BLaER1 (cell line): ENCODE measurements at regions not wholly inside any gene's neighbourhood (a gene's known extent, or its start where the extent isn't known, plus 50 kb on each side); places are given as distances from the start of the nearest gene placed in this dataset.

ENCODE experiments used
- H3K27ac ChIP-seq: shearing (Covaris generic); formaldehyde crosslinking; 2 replicates; pipeline ENCODE4 v1.8.1; 2022
- H3K27me3 ChIP-seq: shearing (Covaris generic); formaldehyde crosslinking; 2 replicates; pipeline ENCODE4 v1.8.1; 2022
- H3K36me3 ChIP-seq: shearing (Covaris generic); formaldehyde crosslinking; 2 replicates; pipeline ENCODE4 v1.8.1; 2022
- H3K4me1 ChIP-seq: shearing (Covaris generic); formaldehyde crosslinking; 2 replicates; pipeline ENCODE4 v1.8.1; 2022
- H3K4me2 ChIP-seq: shearing (Covaris generic); formaldehyde crosslinking; 2 replicates; pipeline ENCODE4 v1.8.1; 2022
- H3K4me3 ChIP-seq: shearing (Covaris generic); formaldehyde crosslinking; 2 replicates; pipeline ENCODE4 v1.8.1; 2022
- H3K9ac ChIP-seq: shearing (Covaris generic); formaldehyde crosslinking; 2 replicates; pipeline ENCODE4 v1.8.1; 2022
- H3K9me3 ChIP-seq: shearing (Covaris generic); formaldehyde crosslinking; 2 replicates; pipeline ENCODE4 v1.8.1; 2022
- H4K20me1 ChIP-seq: shearing (Covaris generic); formaldehyde crosslinking; 2 replicates; pipeline ENCODE4 v1.8.1; 2022
- Cebpa-rat ChIP-seq: shearing (Covaris generic); IDR thresholded peaks from 2 replicates; pipeline ENCODE4 v1.8.1; 2022

GRCh38 chr18:77600674-77601073 lies 351.0 kb downstream of the GALR1 start:
- H4K20me1 ChIP-seq = no peaks in the 10 kb centered on the region
- no peak overlapping the region for H3K27ac ChIP-seq
- H3K9ac ChIP-seq = no peak overlapping the region
- no peaks in the 10 kb centered on the region for H3K36me3 ChIP-seq
- no peak overlapping the region for H3K4me3 ChIP-seq
- no peak for TF ChIP-seq Cebpa-rat
- H3K4me2 ChIP-seq = no peak overlapping the region
- H3K4me1 ChIP-seq = no peaks in the 10 kb centered on the region
- H3K27me3 ChIP-seq = no peaks in the 10 kb centered on the region
- H3K9me3 ChIP-seq = peaks cover 4% of the 10 kb centered on the region; the same call in 1 of the 2 replicates

GRCh38 chr18:77601567-77601966 lies 351.9 kb downstream of the GALR1 start:
- no peaks in the 10 kb centered on the region for H3K36me3 ChIP-seq
- no peak overlapping the region for H3K4me2 ChIP-seq
- no peaks in the 10 kb centered on the region for H3K27me3 ChIP-seq
- H3K9ac ChIP-seq = no peak overlapping the region
- H3K4me3 ChIP-seq = no peak overlapping the region
- H3K9me3 ChIP-seq = peaks cover 4% of the 10 kb centered on the region; the same call in 1 of the 2 replicates
- no peaks in the 10 kb centered on the region for H4K20me1 ChIP-seq
- no peaks in the 10 kb centered on the region for H3K4me1 ChIP-seq
- H3K27ac ChIP-seq = no peak overlapping the region
- no peak for TF ChIP-seq Cebpa-rat

GRCh38 chr18:77607087-77607486 lies 357.4 kb downstream of the GALR1 start:
- Histone ChIP-seq H3K27me3 (no peaks in the 10 kb centered on the region), H3K4me2 (no peak overlapping the region)

GRCh38 chr18:77608807-77609206 lies 359.2 kb downstream of the GALR1 start:
- no peak overlapping the region for H3K4me2 ChIP-seq
- H3K4me3 ChIP-seq = no peak overlapping the region
- TF ChIP-seq Cebpa-rat = no peak
- H3K9me3 ChIP-seq = peaks cover 8% of the 10 kb centered on the region; the same call in 1 of the 2 replicates
- no peaks in the 10 kb centered on the region for H3K36me3 ChIP-seq
- H3K4me1 ChIP-seq = peaks cover 7% of the 10 kb centered on the region
- H4K20me1 ChIP-seq = no peaks in the 10 kb centered on the region
- H3K27ac ChIP-seq = no peak overlapping the region
- no peaks in the 10 kb centered on the region for H3K27me3 ChIP-seq
- H3K9ac ChIP-seq = no peak overlapping the region

More at GRCh38 chr18:77607087-77607486, 357.4 kb downstream of the GALR1 start:
- Histone ChIP-seq H3K36me3 (no peaks in the 10 kb centered on the region), H4K20me1 (no peaks in the 10 kb centered on the region), H3K9me3 (peaks cover 12% of the 10 kb centered on the region; the same call in 1 of the 2 replicates), H3K4me3 (no peak overlapping the region), H3K4me1 (no peaks in the 10 kb centered on the region), H3K27ac (no peak overlapping the region), H3K9ac (no peak overlapping the region)
- TF ChIP-seq Cebpa-rat = no peak

GRCh38 chr18:77617694-77618093 lies 368.0 kb downstream of the GALR1 start:
- H3K4me3 ChIP-seq = no peak overlapping the region
- no peaks in the 10 kb centered on the region for H3K36me3 ChIP-seq
- no peaks in the 10 kb centered on the region for H4K20me1 ChIP-seq
- no peak overlapping the region for H3K9ac ChIP-seq
- no peak overlapping the region for H3K27ac ChIP-seq
- no peak for TF ChIP-seq Cebpa-rat
- peaks cover 5% of the 10 kb centered on the region for H3K4me1 ChIP-seq
- H3K27me3 ChIP-seq = no peaks in the 10 kb centered on the region
- no peaks in the 10 kb centered on the region for H3K9me3 ChIP-seq
- H3K4me2 ChIP-seq = no peak overlapping the region

GRCh38 chr18:77619525-77619924 lies 369.9 kb downstream of the GALR1 start:
- Histone ChIP-seq H3K4me2 (no peak overlapping the region), H3K27me3 (no peaks in the 10 kb centered on the region), H4K20me1 (no peaks in the 10 kb centered on the region), H3K9me3 (no peaks in the 10 kb centered on the region), H3K4me1 (no peaks in the 10 kb centered on the region), H3K27ac (no peak overlapping the region), H3K4me3 (no peak overlapping the region), H3K9ac (no peak overlapping the region), H3K36me3 (no peaks in the 10 kb centered on the region)
- TF ChIP-seq Cebpa-rat = no peak

- no peaks in the 10 kb centered on the region for H3K27me3 ChIP-seq
- H3K27ac ChIP-seq = no peak overlapping the region
- H3K36me3 ChIP-seq = no peaks in the 10 kb centered on the region
- H3K4me1 ChIP-seq = no peaks in the 10 kb centered on the region
- no peak overlapping the region for H3K4me2 ChIP-seq
- no peaks in the 10 kb centered on the region for H4K20me1 ChIP-seq
- no peak for TF ChIP-seq Cebpa-rat
- H3K9ac ChIP-seq = no peak overlapping the region
- H3K9me3 ChIP-seq = no peaks in the 10 kb centered on the region
- no peak overlapping the region for H3K4me3 ChIP-seq
Measured at GRCh38 chr18:77622009-77622692, 372.5 kb downstream of the GALR1 start.

- Histone ChIP-seq H3K4me1 (peaks cover 6% of the 10 kb centered on the region), H4K20me1 (no peaks in the 10 kb centered on the region), H3K9ac (no peak overlapping the region), H3K36me3 (no peaks in the 10 kb centered on the region), H3K4me2 (peak overlapping the region; percentile 45; the same call in 1 of the 2 replicates), H3K4me3 (no peak overlapping the region), H3K27ac (no peak overlapping the region), H3K9me3 (no peaks in the 10 kb centered on the region), H3K27me3 (no peaks in the 10 kb centered on the region)
- TF ChIP-seq Cebpa-rat = no peak
Measured at GRCh38 chr18:77632758-77633157, 383.1 kb downstream of the GALR1 start.

- H3K27me3 ChIP-seq = no peaks in the 10 kb centered on the region
- no peak overlapping the region for H3K4me3 ChIP-seq
- H3K36me3 ChIP-seq = no peaks in the 10 kb centered on the region
- no peak overlapping the region for H3K27ac ChIP-seq
- H3K4me2 ChIP-seq = no peak overlapping the region
- H3K9ac ChIP-seq = no peak overlapping the region
- peaks cover 6% of the 10 kb centered on the region for H3K4me1 ChIP-seq
- H3K9me3 ChIP-seq = no peaks in the 10 kb centered on the region
- H4K20me1 ChIP-seq = no peaks in the 10 kb centered on the region
- TF ChIP-seq Cebpa-rat = no peak
Measured at GRCh38 chr18:77634494-77634893, 384.8 kb downstream of the GALR1 start.

GRCh38 chr18:77635451-77635850 lies 385.8 kb downstream of the GALR1 start:
- Histone ChIP-seq H3K27me3 (no peaks in the 10 kb centered on the region), H3K4me3 (no peak overlapping the region), H3K9me3 (no peaks in the 10 kb centered on the region), H3K36me3 (no peaks in the 10 kb centered on the region), H3K27ac (no peak overlapping the region), H4K20me1 (no peaks in the 10 kb centered on the region), H3K4me1 (peaks cover 6% of the 10 kb centered on the region), H3K4me2 (no peak overlapping the region), H3K9ac (no peak overlapping the region)
- no peak for TF ChIP-seq Cebpa-rat
